ENCODE measurements at regions not wholly inside any gene's neighbourhood (a gene's known extent, or its start where the extent isn't known, plus 50 kb on each side); places are given as distances from the start of the nearest gene placed in this dataset.

- no peak for TF ChIP-seq CTCF (conservative IDR thresholded peaks at IDR 0.05)
- TF ChIP-seq ZFX (IDR thresholded peaks at IDR 0.05): no peak
Measured at GRCh38 chr6:144410059-144410458, 124.9 kb downstream of the UTRN start.

Data from C4-2B (cell line).